ENCODE measurements at regions not wholly inside any gene's neighbourhood (a gene's known extent, or its start where the extent isn't known, plus 50 kb on each side); places are given as distances from the start of the nearest gene placed in this dataset.

DNA sequence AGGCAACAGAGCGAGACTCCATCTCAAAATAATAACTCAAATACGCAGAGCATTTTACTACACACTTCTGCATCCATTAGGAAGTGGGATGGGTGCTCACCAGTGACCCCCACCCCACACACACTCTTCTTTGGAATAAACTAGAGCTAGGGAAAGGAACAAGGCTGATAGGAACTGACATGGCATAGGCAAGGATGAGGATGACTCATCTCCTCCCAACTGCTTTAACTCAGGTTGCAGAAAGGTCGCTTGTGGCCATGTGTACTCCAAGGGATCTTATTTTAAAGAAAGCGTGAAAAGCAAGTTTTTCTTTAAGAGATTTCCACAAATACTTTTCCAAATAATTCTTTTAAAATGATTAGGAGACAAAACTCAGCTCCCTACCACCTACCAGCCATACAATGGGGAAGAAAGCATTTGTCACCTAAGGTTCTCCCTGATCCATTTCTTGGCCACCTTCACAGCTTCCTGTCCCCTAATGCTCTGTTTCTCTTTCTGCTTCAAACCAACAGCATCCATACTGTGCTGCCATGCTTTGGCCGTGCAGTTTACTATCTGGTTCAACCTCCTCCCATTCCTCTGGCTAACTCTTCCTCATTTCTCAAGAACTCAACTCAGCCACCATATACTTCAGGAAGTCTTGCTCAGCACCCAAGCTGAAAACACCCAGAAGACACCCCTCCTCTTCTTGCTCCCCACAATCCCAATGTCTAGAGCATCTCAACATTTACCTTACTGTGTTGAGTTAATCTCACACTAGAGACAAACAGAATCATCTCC is 211.9 kb downstream of the ACTL7B start:
- no peak for DNase-seq

DNA sequence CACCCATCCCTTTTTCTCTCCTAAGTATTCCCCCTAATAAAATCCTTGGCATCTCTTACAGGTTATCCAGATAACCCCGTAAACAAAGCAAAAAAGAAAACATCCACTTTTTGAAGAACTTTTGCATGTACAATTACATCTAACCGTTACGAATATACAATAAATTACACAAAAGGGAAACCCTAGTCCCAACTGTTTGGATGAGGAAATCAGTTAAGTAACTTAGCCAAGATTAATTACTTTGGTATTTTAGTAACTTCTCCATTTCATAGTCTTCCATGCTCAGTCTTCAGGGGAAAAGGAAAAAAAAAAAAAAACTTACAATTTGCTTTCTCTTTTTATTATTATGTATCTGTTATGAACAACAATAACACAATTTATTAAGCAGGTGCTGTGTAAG is 212.9 kb downstream of the ACTL7B start:
- no peak for DNase-seq

DNA sequence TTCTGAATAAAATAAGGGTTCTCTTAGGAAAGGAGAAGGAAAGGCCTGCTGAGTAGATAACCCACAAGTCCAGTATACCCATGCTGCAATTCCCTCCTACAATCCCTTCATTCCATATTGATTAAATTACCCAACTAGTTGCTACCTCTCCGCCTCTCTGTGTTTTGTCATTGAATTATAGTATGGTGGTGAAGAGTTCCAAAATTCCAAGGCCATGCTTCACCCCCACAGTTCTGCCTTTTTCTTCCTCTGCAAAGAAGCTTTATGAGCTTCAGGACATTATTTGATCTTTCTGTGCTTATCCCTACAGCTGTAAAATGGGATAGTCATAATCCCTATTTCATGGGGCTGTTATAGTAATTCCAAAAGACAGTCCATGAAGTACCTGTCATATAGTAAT is 215.6 kb downstream of the ACTL7B start:
- DNase-seq: no peak

DNA sequence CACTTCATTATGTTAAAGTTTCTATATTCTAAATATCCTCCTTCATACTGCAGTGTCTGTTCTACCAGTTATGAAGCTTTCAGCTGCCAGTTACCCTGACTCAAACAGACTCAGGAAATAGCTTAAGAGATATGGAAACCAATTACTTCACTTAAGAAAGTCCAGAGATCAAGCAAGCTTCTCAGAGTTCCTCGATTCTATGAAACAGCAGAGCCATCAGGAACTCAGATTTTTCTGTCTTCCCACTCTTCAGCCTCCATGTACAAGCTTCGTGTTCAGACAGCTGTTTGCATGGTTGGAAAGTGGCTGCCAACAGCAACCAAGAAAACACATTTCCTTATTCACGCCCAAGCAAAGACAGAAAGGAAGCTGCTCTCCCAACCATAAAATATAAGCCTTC is 216.1 kb downstream of the ACTL7B start:
- DNase-seq: no peak

DNA sequence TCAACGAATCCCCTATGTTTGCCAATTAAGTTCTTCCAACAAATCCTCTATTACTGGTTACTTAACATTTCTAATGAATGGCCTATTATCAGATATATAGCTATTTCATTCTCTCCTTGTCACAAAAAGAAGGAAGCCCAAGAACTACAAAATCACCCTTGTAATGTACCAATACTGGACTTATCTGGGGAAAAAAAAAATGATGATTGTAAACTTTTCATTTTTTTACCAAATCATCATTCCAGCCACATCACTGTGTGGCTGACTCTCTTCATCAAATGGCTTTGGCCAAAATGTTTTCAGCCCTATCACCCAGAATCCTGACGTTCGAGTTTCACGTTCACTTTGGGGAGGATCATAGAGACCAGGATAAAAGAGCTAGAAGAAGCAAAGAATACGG is 216.7 kb downstream of the ACTL7B start:
- no peak for DNase-seq

DNA sequence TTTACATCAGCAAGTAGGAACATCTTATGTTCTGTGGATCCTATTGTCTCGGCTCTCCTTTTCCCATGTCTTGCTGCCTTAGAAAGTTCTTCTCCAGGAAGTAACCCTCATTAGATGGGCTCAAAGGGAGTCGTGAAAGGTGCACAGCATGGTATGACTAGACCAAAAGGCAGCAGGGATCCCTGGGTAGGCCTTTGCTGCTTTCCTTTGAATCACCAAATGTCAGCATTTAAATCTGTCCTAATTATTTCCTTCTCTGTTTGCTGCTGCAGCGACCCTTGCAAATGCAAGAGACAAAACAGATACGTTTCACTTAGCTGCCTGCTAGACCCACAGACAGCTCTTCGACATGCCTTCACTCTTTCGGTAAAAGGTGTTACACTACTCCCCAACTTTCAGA is 218.4 kb downstream of the ACTL7B start:
- DNase-seq: no peak

DNA sequence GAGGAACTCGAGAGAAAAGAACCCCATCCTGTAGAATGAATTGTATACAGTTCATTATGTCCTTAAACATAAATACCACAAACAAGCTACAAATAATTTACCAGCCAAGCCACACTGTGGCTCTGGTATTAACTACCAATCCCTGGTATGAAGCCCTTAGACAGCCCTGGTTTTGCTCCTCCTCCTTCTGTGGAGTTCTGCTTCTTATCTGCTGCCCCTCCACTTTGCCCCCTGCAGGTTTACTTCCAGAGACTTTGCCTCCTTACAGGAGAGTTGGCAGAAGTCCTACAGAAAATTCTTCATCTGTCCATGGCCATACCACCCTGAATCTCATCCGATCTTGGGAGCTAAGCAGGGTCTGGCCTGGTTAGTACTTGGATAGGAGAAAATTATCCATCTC is 219.8 kb downstream of the ACTL7B start:
- DNase-seq: no peak

DNA sequence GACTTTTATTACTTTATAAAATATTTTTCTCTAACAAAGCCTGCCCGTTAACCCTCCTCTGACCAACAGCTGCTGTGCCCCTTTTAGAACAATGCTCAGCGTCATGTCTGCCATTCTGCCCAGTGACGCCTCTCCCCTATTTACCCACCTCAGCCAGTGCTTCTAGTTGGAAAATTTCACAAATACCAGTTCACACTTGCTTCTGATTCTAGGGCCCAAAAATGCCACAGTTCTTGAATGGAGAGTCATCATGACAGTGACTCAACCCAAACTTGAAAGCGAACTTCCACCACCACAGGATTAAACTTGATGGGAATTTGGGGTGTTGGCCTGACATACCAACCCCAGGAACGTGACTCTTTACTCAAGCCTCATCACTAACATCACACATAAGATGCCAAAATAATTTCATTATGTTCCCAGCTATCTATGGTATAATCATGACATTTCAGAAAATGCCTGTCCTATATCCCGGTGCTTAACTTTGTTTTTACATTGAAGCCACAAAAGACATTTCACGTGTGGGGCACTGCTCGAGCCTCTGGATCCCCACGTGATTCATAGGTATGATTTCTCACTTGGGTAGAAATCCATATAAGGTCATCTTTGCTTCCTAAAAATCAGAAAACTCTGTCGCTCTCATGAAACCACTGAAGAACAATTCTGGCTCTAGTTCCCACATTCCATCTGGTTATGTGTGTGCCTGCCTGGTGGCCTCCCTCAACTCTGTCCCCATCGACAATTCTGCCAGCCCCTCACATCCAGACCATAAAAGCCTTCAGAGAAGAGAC is 220.9 kb downstream of the ACTL7B start:
- DNase-seq: peak; percentile 8

DNA sequence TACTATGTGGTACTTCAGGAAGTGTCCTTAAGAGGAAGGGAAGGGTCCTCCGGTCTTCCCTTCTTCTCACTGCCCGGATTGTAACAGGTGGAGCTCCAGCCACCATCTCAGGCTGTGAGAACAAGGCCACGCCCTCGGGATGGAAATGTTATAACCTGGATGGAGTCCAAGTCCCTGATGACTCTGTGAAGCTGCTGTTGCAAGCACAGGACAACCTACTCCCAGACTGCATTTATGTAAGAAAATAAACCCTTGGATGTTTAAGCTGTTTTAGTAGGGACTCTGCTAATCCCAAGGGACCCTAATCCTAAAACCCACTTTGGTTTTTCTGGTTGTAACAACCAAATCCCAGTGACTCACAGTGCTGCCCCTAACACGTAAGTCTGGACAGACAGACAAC is 221.6 kb downstream of the ACTL7B start:
- DNase-seq: peak; percentile 83

DNA sequence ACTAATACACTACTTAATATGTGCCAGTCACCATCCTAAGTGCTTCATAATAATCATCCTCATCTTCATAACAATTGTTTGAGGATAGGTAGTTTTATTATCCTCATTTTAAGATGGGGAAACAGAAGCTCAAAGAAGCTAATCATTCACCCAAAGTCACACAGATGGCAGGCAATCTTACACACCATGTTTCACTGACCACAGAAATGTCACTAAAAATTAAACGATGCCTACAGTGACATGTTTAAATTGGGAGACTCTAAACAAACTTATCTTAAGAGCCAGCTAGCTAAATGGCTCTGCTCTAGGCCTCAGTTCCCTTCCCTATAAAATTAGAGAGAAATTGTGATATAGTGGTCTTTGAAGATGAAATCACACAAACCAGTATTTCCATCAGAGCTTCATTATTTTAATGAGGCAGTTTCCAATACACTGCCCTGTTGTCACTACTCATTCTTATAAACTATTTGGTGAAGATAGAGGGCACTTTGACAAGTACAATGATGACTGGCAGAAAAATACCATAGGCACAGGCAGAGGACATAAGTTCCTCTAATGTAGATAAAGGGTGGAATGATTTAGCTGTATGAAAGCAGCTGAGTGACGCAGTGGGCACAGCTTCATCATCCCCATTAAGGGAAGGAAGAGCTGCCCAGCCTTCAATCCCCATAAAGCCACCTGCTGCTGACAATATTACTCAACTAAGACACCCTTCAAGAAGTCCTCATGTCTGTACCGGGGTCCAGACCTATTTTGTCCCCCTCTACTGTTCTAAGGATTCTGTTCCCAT is 224.1 kb downstream of the ACTL7B start:
- DNase-seq: no peak

DNA sequence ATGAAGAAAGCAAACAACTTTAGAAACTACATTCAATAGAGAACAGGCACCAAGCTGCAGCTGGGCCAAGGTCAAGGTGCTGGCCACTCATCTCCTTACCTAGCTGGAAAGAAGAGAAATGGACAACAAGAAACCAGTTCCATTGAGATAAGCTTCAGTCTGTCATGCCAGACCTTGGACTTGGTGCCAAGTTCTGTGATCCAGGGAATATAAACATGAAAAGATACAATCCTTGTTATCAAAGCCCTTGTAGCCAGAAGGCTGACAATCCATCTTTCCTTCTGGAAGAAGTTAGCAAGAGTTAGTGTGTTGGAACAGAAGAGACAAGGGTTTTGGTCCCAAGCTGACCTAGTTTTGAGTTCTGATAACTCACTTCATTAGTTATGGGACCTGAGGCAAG is 227.5 kb downstream of the ACTL7B start:
- no peak for DNase-seq

DNA sequence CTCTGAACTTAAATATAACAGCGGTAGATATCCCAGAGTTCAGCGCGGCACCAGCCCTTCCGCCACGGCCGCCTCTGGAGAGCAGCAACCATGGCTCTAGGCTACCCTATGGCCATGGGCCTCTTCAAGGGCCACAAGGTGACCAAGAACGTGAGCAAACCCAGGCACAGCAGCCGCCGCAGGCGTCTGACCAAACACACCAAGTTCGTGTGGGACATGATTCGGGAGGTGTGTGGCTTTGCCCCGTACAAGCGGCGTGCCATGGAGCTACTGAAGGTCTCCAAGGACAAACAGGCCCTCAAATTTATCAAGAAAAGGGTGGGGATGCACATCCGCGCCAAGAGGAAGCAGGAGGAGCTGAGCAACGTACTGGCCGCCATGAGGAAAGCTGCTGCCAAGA is 229.0 kb downstream of the ACTL7B start:
- DNase-seq: no peak

DNA sequence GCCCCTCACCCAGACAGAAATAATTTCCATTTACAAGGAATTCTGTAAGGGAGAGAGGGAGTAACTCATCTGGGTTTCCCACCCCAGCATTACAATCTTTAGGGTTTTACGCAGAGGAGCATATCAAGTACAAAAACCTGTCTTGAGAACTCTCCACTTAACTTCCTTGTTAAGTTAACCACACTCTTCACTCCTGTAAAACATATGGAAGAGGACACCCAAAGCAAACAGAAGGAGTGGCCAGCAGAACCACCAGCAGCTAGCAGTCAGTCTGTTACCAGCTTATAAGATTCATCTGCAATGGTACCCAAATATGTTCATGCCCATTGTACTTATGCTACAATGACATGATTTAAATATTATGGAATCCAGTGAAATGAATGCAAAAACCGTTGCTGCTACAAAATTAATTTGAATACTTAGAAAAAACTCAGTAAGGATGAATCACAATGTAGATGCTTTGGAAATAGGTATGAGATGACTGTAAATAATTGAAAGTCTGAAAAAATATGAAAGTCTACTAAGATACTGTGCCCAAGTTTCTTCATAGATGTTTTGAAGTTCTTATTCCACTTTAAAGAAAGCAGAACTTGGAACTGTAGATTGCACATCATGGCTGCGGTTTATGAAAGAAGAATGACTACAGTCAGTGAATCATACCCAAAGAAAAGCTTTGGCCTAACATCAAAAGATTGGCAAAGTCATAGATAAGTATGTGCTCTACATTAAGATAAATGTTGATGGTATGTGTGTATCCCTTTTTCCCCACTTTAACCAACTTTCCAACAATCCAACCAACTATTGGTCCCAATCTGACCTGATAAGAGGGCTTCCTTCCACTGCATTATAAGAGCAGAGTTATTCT is 233.6 kb downstream of the ACTL7B start:
- no peak for DNase-seq

DNA sequence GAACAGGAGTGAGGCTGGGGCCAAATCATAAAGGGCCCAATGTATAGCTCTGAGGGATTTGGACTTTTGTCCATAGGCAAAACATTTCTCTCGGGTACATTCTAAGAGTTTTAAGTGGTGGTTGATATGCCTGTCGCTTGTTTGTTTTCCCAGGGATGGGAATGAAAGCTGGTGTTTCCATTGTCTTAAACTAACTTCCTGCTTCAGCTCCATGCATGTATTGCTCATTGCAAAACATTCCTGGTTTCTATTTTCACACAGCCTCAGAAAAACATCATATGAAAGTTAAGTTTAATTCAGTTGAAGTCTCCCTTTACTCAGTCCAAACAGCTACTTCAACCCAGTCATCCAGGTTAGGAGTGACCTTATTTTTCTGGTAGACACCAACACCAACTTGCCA is 235.0 kb downstream of the ACTL7B start:
- no peak for DNase-seq

DNA sequence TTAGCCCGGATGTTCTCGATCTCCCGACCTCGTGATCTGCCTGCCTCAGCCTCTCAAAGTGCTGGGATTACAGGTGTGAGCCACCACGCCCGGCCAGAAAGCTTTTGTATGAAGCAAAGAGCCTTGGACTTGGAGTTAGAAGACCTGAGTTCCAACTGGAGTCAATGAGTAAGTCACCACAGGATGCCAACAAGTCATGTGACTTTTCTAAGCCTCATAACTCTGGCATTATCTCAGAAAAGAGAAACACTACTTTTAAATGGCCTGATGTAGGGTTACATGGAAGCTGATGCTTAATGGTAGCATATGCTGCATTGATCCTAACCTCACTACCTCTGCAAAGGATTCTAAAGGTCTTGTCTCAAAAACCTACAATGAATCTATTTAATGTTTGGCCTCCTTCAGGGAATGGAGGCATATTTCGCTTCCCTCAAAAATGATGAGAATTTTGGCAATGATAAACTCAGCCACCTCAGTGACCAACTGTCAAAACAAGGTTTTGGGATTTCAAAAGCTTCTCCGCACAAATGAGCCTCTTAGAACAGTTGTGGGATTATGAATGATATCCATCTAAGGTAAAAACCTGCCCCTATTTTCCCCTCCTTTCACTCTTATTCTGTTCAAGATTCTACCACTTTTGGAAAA is 236.8 kb downstream of the ACTL7B start:
- no peak for DNase-seq

DNA sequence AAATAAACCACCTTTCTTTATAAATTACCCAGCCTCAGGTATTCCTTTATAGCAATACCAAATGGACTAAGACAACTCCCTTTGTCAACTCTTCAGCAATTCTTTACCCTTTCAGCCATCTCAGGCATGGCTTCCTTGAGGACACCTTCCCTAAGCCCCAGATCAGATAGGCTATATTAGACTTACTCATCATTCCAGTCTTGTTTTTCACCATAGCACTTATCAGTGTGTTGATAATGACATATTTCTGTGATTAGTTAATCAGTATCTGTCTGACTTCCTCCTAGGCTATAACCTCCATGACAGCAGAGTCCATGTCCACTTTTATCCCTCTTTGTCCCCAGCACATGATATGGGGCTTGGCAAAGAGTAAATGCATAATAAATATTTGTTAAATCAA is 238.1 kb downstream of the ACTL7B start:
- no peak for DNase-seq

DNA sequence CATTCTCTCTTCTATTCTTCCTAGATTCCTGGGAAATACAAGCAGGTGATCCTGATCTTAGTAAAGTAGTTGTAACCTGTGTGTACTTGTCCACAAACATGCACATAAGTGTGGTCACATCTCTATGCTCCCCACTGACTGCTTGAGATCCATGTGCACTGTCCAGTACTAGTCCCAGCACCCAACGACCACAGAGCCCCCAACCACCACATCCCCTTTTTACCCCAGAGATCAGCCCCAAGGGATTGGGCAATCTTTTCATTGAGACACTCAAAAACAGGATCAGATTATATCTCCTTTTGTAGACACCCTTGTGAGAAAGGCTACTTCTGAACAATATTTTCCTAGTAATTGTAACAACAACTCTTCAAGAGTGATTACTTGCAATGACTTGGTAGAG is 240.6 kb downstream of the ACTL7B start:
- no peak for DNase-seq

DNA sequence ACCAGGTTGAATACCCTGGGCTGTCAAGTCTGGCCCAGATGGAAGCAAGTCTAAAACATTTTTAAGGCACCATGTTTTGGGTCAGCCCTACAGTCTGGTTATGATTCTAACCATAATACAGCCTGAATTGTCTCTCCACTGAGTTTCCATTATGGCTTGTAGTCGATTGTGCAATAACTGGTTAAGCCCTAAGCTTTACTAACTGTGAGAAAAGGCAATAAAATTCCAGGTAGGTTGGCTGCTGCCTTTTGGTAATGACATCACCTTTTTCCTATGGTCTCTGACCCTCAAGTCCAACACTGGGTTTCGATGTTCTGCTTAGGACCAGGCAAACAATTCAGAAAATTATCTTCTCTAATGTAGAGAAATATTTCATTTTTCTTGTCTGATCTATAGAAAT is 243.3 kb downstream of the ACTL7B start:
- DNase-seq: no peak

DNA sequence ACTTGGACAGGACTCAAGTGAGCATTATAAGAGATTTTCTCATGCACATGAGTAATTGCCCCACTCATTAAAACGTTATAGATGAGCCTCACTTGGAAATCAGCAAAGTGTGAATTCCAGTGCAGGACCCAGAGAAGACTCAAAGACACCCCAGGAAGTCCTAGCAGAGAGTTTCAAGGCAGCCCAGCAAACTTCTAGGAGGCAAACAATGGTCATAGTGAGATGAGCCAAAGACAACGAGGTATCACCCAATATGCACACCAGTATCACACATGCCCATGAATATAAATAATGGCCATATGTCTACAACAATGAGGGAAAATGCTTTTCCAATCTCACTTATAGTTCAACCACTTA is 245.9 kb downstream of the ACTL7B start:
- DNase-seq: no peak

DNA sequence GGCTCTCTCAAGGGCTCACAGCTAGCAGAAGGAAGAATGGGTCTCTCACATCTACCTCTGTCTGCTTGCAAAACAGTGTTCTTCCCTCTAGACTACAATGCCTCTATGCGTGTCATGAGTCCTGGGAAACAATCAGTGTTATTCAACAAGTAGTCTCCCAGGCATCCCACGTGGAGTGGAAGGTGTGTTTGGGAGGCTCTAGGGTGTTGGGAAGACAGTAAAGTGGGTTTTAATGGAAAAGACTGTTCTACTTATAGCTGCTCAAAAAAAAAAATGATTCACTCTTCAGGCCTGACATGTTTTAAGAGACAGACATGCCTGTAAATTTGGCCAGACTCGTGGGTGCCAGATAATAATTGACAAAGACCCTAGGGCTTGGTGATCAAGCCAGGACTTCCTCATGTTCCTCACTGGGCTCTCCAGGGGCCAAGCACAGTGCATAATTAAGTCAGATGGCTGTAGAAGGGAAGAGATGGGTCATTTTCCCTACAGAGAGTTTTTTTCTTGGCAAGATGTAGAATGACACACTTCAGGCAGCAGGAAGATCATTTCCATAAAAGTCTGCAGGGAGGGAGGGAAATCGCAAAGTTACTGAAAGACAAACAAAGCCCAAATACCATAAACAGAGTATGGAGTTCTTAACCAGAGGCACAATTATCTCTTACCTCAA is 246.4 kb downstream of the ACTL7B start:
- DNase-seq: peak; percentile 34

DNA sequence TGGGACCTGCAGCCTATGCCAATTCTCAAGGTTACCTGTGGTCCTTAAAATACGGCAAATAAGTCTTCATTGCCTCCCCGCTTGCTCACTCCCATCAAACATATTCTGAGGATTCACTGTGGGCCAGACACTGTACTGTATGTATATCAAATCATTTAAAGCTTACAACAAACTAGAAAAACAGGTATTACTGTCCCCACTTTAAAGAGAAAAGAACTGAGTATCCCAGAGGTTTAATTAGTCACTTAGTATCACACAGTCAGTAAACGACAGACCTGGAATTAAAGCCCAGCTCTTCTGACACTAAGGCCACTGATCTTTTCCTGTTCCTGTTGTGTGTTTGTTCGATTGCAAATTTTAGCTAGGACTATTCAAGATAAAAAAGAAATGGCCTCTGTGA is 248.2 kb downstream of the ACTL7B start:
- no peak for DNase-seq

Data from tongue (tissue), 1 donor.